ENCODE measurements at regions not wholly inside any gene's neighbourhood (a gene's known extent, or its start where the extent isn't known, plus 50 kb on each side); places are given as distances from the start of the nearest gene placed in this dataset.

DNA sequence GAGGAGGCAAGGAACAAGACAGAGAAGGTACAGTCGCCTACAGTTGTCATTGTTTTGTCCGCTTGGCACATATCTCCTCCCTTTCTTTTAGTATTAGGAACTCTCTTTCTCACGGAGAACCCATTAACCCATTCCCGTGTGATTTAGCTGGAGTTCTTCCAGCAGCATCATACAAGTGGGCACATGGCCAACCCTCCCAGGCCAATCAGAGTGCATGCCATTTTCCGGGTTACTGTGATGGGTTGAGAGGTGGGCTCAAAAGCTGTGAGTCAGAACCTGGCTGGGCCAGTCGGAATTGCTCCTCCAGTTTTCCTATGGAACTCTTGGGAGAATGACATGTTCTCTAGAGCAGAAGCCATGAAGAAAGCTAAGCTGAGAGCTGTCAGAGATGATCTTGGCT is 83.1 kb upstream of the SOD1 start:
- TF ChIP-seq, protein P1, sequence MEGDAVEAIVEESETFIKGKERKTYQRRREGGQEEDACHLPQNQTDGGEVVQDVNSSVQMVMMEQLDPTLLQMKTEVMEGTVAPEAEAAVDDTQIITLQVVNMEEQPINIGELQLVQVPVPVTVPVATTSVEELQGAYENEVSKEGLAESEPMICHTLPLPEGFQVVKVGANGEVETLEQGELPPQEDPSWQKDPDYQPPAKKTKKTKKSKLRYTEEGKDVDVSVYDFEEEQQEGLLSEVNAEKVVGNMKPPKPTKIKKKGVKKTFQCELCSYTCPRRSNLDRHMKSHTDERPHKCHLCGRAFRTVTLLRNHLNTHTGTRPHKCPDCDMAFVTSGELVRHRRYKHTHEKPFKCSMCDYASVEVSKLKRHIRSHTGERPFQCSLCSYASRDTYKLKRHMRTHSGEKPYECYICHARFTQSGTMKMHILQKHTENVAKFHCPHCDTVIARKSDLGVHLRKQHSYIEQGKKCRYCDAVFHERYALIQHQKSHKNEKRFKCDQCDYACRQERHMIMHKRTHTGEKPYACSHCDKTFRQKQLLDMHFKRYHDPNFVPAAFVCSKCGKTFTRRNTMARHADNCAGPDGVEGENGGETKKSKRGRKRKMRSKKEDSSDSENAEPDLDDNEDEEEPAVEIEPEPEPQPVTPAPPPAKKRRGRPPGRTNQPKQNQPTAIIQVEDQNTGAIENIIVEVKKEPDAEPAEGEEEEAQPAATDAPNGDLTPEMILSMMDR (IDR thresholded peaks at IDR 0.05) = no peak
- TF ChIP-seq POLR2A (IDR thresholded peaks at IDR 0.05) = no peak
